ENCODE measurements at regions not wholly inside any gene's neighbourhood (a gene's known extent, or its start where the extent isn't known, plus 50 kb on each side); places are given as distances from the start of the nearest gene placed in this dataset.

- no peak for FAIRE-seq
Measured at GRCh38 chr18:57991552-57991951, 52.5 kb upstream of the NEDD4L start.

- FAIRE-seq: no peak
Measured at GRCh38 chr18:57989536-57989935, 54.5 kb upstream of the NEDD4L start.

GRCh38 chr18:57984490-57985115 is 59.4 kb upstream of the NEDD4L start:
- no peak for FAIRE-seq

GRCh38 chr18:57983965-57984364 is 60.1 kb upstream of the NEDD4L start:
- FAIRE-seq: no peak

- no peak for FAIRE-seq
Measured at GRCh38 chr18:57983472-57983871, 60.6 kb upstream of the NEDD4L start.

- FAIRE-seq: no peak
Measured at GRCh38 chr18:57982372-57983021, 61.5 kb upstream of the NEDD4L start.

- FAIRE-seq: no peak
Measured at GRCh38 chr18:57981308-57982028, 62.6 kb upstream of the NEDD4L start.

- FAIRE-seq: no peak
Measured at GRCh38 chr18:57980573-57981307, 63.3 kb upstream of the NEDD4L start.

- no peak for FAIRE-seq
Measured at GRCh38 chr18:57976230-57976773, 67.7 kb upstream of the NEDD4L start.

- no peak for FAIRE-seq
Measured at GRCh38 chr18:57975805-57976204, 68.2 kb upstream of the NEDD4L start.

GRCh38 chr18:57974585-57975265 is 69.3 kb upstream of the NEDD4L start:
- FAIRE-seq: no peak

- no peak for FAIRE-seq
Measured at GRCh38 chr18:57973889-57974288, 70.1 kb upstream of the NEDD4L start.

- FAIRE-seq: no peak
Measured at GRCh38 chr18:57970356-57971095, 73.5 kb upstream of the NEDD4L start.

- no peak for FAIRE-seq
Measured at GRCh38 chr18:57969824-57970223, 74.2 kb upstream of the NEDD4L start.

GRCh38 chr18:57965246-57965645 is 78.8 kb upstream of the NEDD4L start:
- FAIRE-seq: no peak

GRCh38 chr18:57961876-57962505 is 82.0 kb upstream of the NEDD4L start:
- no peak for FAIRE-seq

- no peak for FAIRE-seq
Measured at GRCh38 chr18:57961411-57961810, 82.6 kb upstream of the NEDD4L start.

- no peak for FAIRE-seq
Measured at GRCh38 chr18:57959278-57959677, 84.7 kb upstream of the NEDD4L start.

- FAIRE-seq: no peak
Measured at GRCh38 chr18:57957210-57957609, 86.8 kb upstream of the NEDD4L start.

GRCh38 chr18:57956491-57956890 is 87.5 kb upstream of the NEDD4L start:
- peak; percentile 64 for FAIRE-seq

- no peak for FAIRE-seq
Measured at GRCh38 chr18:57954935-57955334, 89.1 kb upstream of the NEDD4L start.

All from colon (tissue), 2 donors.